ENCODE measurements at regions not wholly inside any gene's neighbourhood (a gene's known extent, or its start where the extent isn't known, plus 50 kb on each side); places are given as distances from the start of the nearest gene placed in this dataset.

DNA sequence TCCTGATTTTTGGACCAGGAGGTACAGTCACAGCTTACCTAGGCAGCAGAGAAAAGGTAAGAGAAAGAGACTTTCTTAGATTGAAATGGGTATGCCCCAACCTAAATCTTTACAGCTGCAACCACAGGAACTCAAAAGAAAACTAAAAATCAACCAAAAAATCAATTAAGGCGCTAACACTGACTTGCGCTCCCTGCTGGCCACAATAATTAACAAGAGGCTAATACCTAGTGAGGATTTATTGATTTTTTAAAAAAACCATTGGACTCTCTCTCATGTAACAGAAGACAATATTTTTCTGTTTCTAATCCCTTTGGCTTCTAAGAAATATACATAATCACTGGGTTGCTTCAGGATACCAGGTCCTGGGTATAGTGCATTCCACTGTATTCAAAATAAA lies 153.9 kb upstream of the TENM3 start:
- TF ChIP-seq POLR2A (IDR thresholded peaks at IDR 0.05) (no peak), CTCF (IDR thresholded peaks at IDR 0.05) (no peak)

Measured in heart left ventricle (tissue), 13 donors.